C4-2B (cell line): ENCODE measurements at regions not wholly inside any gene's neighbourhood (a gene's known extent, or its start where the extent isn't known, plus 50 kb on each side); places are given as distances from the start of the nearest gene placed in this dataset.

Experiments
- ZFX ChIP-seq: fragments of 450-650 bp; IDR thresholded peaks from 2 replicates; pipeline ENCODE4 v1.6.1; 2017
- TF ChIP-seq, protein P1 (sequence below): fragments of 450-650 bp; conservative IDR thresholded peaks from 2 replicates; pipeline ENCODE4 v1.5.1; 2017; ENCODE audit warnings: mild to moderate bottlenecking

DNA sequence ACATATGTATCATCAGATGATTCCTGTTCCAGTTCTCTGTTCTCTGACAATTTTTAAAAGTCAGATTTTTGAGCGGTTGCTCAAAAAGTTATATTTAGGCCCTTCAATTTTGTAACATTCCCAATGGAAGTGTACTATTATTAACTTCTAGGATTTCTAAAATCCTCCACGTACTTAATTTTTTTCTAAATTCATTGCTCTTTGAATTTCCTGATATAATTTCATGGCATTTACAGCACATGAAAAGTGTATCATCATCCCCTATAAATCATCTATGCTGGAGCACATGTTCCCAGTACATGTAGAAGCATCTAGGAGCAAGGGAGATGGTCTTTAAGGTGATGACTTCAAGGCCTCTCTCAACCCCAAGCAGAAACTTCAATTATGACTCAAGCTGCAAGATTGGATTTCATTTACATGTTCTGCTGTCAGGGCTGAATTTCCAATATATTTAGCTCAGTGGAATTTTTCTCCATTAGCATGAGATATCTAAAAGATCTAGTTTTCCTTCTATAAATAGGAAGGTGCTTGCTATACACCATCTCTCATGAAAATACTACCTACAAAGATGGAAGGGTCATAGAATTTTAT is 392.8 kb upstream of the MIR17HG start:
- TF ChIP-seq, protein P1, sequence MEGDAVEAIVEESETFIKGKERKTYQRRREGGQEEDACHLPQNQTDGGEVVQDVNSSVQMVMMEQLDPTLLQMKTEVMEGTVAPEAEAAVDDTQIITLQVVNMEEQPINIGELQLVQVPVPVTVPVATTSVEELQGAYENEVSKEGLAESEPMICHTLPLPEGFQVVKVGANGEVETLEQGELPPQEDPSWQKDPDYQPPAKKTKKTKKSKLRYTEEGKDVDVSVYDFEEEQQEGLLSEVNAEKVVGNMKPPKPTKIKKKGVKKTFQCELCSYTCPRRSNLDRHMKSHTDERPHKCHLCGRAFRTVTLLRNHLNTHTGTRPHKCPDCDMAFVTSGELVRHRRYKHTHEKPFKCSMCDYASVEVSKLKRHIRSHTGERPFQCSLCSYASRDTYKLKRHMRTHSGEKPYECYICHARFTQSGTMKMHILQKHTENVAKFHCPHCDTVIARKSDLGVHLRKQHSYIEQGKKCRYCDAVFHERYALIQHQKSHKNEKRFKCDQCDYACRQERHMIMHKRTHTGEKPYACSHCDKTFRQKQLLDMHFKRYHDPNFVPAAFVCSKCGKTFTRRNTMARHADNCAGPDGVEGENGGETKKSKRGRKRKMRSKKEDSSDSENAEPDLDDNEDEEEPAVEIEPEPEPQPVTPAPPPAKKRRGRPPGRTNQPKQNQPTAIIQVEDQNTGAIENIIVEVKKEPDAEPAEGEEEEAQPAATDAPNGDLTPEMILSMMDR, result no peak
- TF ChIP-seq ZFX, result no peak
